GM12878 (cell line): ENCODE measurements at regions not wholly inside any gene's neighbourhood (a gene's known extent, or its start where the extent isn't known, plus 50 kb on each side); places are given as distances from the start of the nearest gene placed in this dataset.
A peak's percentile ranks its signal among the peaks of the same experiment; 100 is the strongest.
"Not testable (repeated sequence)": the region's sequence is repeated elsewhere in the genome, so short reads cannot be mapped to it uniquely, and the experiment has no call there.

Experiments
- ATAC-seq: fragments of 200-7000 bp; cut with Tn5 transposase; 3 replicates; pipeline ENCODE4 v1.9.1; 2020; ENCODE audit warnings: mild to moderate bottlenecking, moderate library complexity
- BruUV-seq: library from RNA; stranded (reverse); fragments of 400-500 nt; replicated peaks from 2 replicates; lab custom pipeline; 2021; lab: Mats Ljungman, UMichigan
- CTCF ChIA-PET: fragments of 300-600 bp; sonication (Branson Sonifier 250); formaldehyde crosslinking; extraction: SDS; loops from one replicate; lab custom pipeline; 2021; ENCODE audit warnings: inconsistent platforms; lab: Yijun Ruan, JAX
- POLR2A ChIA-PET: fragments of 350-600 bp; formaldehyde crosslinking; extraction: SDS; loops from one replicate; lab custom pipeline; 2021; ENCODE audit warnings: inconsistent platforms; lab: Charles Lee
- RAD21 ChIA-PET: fragments of 300-600 bp; sonication (Branson Sonifier 250); formaldehyde crosslinking; loops from one replicate; lab custom pipeline; 2023; ENCODE audit warnings: antibody characterized with exemption; ENCODE audit not compliant: unreplicated experiment; lab: Charles Lee
- SMC1A ChIA-PET: fragments of 300-600 bp; sonication (Branson Sonifier 250); formaldehyde crosslinking; loops from one replicate; lab custom pipeline; 2023; ENCODE audit not compliant: unreplicated experiment, uncharacterized antibody; lab: Charles Lee
- DNase-seq: peaks from one replicate; pipeline ENCODE4 v3.0.0-alpha.2; 2011; ENCODE audit warnings: low read depth, low spot score
- FAIRE-seq: peaks from 3 replicates; lab custom pipeline; 2011; peaks lifted over from hg19 to GRCh38; lab: Jason Lieb, UNC
- H2AFZ ChIP-seq: 2 replicates; pipeline ENCODE4 v1.6.0; 2011; ENCODE audit warnings: low read depth, low read length, control low read depth; ENCODE audit not compliant: control insufficient read depth
- H3K27ac ChIP-seq: 2 replicates; pipeline ENCODE4 v1.5.1; 2011; ENCODE audit warnings: control low read depth; ENCODE audit not compliant: control insufficient read depth, insufficient read depth
- H3K27me3 ChIP-seq, 2 experiments: replicated peaks in 1 of 2; 2 replicates each; pipeline versions ENCODE4 v1.6.0 to v1.6.1; 2011; ENCODE audit warnings: low read length in 1 of 2; ENCODE audit not compliant: control insufficient read depth in 2 of 2, insufficient read depth in 2 of 2
- H3K36me3 ChIP-seq, 2 experiments: 2 replicates each; pipeline ENCODE4 v1.5.1; 2011; ENCODE audit warnings: low read length in 1 of 2; ENCODE audit not compliant: control insufficient read depth in 2 of 2, insufficient read depth in 2 of 2
- H3K4me1 ChIP-seq: 2 replicates; pipeline ENCODE4 v1.6.1; 2011; ENCODE audit warnings: mild to moderate bottlenecking, low read length, moderate library complexity, mixed read lengths; ENCODE audit not compliant: control insufficient read depth, insufficient read depth
- H3K4me2 ChIP-seq: 2 replicates; pipeline ENCODE4 v1.6.0; 2011; ENCODE audit warnings: control low read depth; ENCODE audit not compliant: control insufficient read depth, insufficient read depth
- H3K4me3 ChIP-seq: fragments of 200-600 bp; sonication (generic); 2 replicates; pipeline ENCODE4 v1.5.1; 2016
- H3K79me2 ChIP-seq: 2 replicates; pipeline ENCODE4 v1.6.0; 2011; ENCODE audit warnings: low read length; ENCODE audit not compliant: control insufficient read depth, insufficient read depth
- H3K9ac ChIP-seq: 2 replicates; pipeline ENCODE4 v1.8.0; 2011; ENCODE audit warnings: low read length, control low read depth, mixed read lengths; ENCODE audit not compliant: control insufficient read depth, insufficient read depth
- H3K9me3 ChIP-seq: replicated peaks from 3 replicates; pipeline ENCODE4 v1.5.1; 2011; ENCODE audit warnings: mild to moderate bottlenecking, low read length; ENCODE audit not compliant: control insufficient read depth, insufficient read depth
- H4K20me1 ChIP-seq: 2 replicates; pipeline ENCODE4 v1.6.0; 2011; ENCODE audit not compliant: control insufficient read depth, insufficient read depth
- ATF7 ChIP-seq: fragments of 450-650 bp; IDR thresholded peaks from 2 replicates; pipeline ENCODE4 v1.6.1; 2016; ENCODE audit warnings: low read depth, mild to moderate bottlenecking
- CBX5 ChIP-seq: sonication (generic); IDR thresholded peaks from 2 replicates; pipeline ENCODE4 v1.6.1; 2016; ENCODE audit warnings: low read depth, moderate library complexity, mild to moderate bottlenecking, inconsistent platforms
- CEBPB ChIP-seq, 2 experiments: fragments of 150-350 bp in 1 of 2; IDR thresholded peaks; 2 replicates each; pipeline ENCODE4 v1.6.1; 2012 to 2014; ENCODE audit warnings: low read depth in 2 of 2, low read length in 2 of 2, borderline replicate concordance in 1 of 2, inconsistent platforms in 1 of 2
- FOXK2 ChIP-seq: fragments of 450-650 bp; IDR thresholded peaks from 2 replicates; pipeline ENCODE4 v1.6.1; 2017; ENCODE audit warnings: mild to moderate bottlenecking, moderate library complexity
- JUND ChIP-seq: IDR thresholded peaks from 2 replicates; pipeline ENCODE4 v1.6.1; 2012; ENCODE audit warnings: low read depth, mild to moderate bottlenecking, low read length, improper control_type of control experiment, moderate library complexity
- WGBS: methylation state at CpG from one replicate; pipeline ENCODE4 v1.1.6; 2016; ENCODE audit warnings: low lambda C conversion rate; ENCODE audit not compliant: insufficient replicate concordance, insufficient coverage; ENCODE audit errors: missing lambda C conversion rate; 5-methylcytosine and 5-hydroxymethylcytosine counted together
- in situ Hi-C: fragments of 300-500 bp; cut with MboI; formaldehyde crosslinking; loops from 9 replicates; pipeline ENCODE4 v1.14.3; 2018; ENCODE audit warnings: mixed read lengths
- intact Hi-C: fragments of 100-400 bp; cut with micrococcal nuclease; formaldehyde crosslinking; loops from one replicate; pipeline ENCODE4 v1.14.2; 2022; ENCODE audit not compliant: unreplicated experiment
- TF ChIP-seq, protein P1 (sequence below): IDR thresholded peaks from 2 replicates; pipeline ENCODE4 v1.6.1; 2011; ENCODE audit warnings: borderline replicate concordance, low read depth, mild to moderate bottlenecking, moderate library complexity, mixed read lengths, low read length; ENCODE audit not compliant: insufficient read depth; ENCODE audit errors: extremely low read length
- TF ChIP-seq, protein P2 (sequence below): IDR thresholded peaks from 2 replicates; pipeline ENCODE4 v1.6.1; 2012; ENCODE audit warnings: low read depth, low read length, improper control_type of control experiment
- TF ChIP-seq, protein P3 (sequence below): fragments of 450-650 bp; IDR thresholded peaks from 2 replicates; pipeline ENCODE4 v1.6.1; 2017; ENCODE audit warnings: low read depth, mild to moderate bottlenecking, moderate library complexity

DNA sequence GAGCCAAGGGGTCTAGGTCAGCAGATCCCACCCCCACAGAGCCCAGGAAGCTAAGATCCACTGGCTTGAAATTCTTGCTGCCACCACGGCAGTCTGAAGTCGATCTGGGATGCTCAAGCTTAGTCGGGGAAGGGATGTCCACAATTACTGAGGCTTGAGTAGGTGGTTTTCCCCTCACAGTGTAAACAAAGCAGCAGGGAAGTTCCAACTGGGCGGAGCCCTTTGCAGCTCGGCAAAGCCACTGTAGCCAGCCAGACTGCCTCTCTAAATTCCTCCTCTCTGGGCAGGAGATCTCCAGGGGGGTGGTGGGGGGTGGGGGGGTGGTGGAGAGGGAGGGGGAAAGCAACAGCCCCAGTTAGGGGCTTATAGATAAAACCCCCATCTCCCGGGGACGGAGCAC, 419.5 kb downstream of the NUP35 start:
- RAD21 ChIA-PET = no interaction called here
- Histone ChIP-seq H3K36me3 (no peaks in the 10 kb centered on the region), H3K27me3 (no peaks in the 10 kb centered on the region; a peak in 1 of 4 replicates), H3K79me2 (no peaks in the 10 kb centered on the region), H4K20me1 (no peaks in the 10 kb centered on the region), H2AFZ (peak overlapping the region; percentile 69), H3K9me3 (no peaks in the 10 kb centered on the region), H3K4me1 (peaks cover 6% of the 10 kb centered on the region), H3K27ac (no peak overlapping the region), H3K9ac (no peak overlapping the region), H3K4me3 (no peak overlapping the region), H3K4me2 (peak overlapping the region; percentile 33; the same call in 1 of the 2 replicates)
- WGBS = under 1% methylated on average over 7 of the region's 7 CpGs
- ATAC-seq = peak; percentile 99
- FAIRE-seq = peak; percentile 13
- SMC1A ChIA-PET = interaction anchor here (1.1 to 1.9 kb wide), 2 partner anchors 12 to 197 kb away, joined by 3 to 12 read pairs; no protein-coding TSS in a partner anchor
- BruUV-seq = no TSS peak
- CTCF ChIA-PET = no interaction called here
- in situ Hi-C loops (no loop called here), intact Hi-C loops (no loop called here)
- peak; percentile 24 for DNase-seq
- POLR2A ChIA-PET = no interaction called here
- TF ChIP-seq FOXK2 (0 out of 2 replicates have a peak, but pooled peaks have one; percentile 39), ATF7 (0 out of 2 replicates have a peak, but pooled peaks have one; percentile 19), CBX5 (no peak), CEBPB (IDR thresholded peaks at IDR 0.05; ENCODE audit: borderline replicate concordance in 1 of 2, low read depth in 2 of 2, low read length in 2 of 2) (no peak), JUND (no peak)
- TF ChIP-seq, protein P1, sequence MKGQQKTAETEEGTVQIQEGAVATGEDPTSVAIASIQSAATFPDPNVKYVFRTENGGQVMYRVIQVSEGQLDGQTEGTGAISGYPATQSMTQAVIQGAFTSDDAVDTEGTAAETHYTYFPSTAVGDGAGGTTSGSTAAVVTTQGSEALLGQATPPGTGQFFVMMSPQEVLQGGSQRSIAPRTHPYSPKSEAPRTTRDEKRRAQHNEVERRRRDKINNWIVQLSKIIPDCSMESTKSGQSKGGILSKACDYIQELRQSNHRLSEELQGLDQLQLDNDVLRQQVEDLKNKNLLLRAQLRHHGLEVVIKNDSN = no peak
- TF ChIP-seq, protein P2, sequence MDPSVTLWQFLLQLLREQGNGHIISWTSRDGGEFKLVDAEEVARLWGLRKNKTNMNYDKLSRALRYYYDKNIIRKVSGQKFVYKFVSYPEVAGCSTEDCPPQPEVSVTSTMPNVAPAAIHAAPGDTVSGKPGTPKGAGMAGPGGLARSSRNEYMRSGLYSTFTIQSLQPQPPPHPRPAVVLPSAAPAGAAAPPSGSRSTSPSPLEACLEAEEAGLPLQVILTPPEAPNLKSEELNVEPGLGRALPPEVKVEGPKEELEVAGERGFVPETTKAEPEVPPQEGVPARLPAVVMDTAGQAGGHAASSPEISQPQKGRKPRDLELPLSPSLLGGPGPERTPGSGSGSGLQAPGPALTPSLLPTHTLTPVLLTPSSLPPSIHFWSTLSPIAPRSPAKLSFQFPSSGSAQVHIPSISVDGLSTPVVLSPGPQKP = no peak
- TF ChIP-seq, protein P3, sequence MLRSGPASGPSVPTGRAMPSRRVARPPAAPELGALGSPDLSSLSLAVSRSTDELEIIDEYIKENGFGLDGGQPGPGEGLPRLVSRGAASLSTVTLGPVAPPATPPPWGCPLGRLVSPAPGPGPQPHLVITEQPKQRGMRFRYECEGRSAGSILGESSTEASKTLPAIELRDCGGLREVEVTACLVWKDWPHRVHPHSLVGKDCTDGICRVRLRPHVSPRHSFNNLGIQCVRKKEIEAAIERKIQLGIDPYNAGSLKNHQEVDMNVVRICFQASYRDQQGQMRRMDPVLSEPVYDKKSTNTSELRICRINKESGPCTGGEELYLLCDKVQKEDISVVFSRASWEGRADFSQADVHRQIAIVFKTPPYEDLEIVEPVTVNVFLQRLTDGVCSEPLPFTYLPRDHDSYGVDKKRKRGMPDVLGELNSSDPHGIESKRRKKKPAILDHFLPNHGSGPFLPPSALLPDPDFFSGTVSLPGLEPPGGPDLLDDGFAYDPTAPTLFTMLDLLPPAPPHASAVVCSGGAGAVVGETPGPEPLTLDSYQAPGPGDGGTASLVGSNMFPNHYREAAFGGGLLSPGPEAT = 0 out of 2 replicates have a peak, but pooled peaks have one; percentile 45

DNA sequence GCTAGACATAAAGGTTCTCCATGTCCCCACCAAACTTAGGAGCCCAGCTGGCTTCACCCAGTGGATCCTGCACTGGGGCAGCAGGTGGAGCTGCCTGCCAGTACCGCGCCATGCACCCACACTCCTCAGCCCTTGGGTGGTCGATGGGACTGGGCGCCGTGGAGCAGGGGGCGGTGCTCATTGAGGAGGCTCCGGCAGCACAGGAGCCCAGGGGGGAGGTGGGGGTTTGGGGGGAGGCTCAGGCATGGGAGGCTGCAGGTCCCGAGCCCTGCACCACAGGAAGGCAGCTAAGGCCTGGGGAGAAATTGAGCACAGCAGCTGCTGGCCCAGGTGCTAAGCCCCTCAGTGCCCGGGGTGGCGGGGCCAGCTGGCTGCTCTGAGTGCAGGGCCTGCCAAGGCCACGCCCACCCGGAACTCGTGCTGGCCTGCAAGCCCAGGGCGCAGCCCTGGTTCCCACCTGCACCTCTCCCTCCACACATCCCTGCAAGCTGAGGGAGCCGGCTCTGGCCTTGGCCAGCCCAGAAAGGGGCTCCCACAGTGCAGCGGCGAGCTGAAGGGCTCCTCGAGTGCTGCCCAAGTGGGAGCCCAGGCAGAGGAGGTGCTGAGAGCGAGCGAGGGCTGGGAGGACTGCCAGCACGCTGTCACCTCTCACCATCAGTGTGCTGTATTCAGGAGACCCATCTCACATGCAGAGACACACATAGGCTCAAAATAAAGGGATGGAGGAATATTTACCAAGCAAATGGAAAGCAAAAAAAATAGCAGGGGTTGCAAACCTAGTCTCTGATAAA, 422.5 kb downstream of the NUP35 start:
- H3K36me3 ChIP-seq, H3K9ac ChIP-seq, POLR2A ChIA-PET, H3K4me3 ChIP-seq, intact Hi-C loops, FAIRE-seq, H4K20me1 ChIP-seq, CTCF ChIA-PET, H3K4me1 ChIP-seq, H3K4me2 ChIP-seq, H3K79me2 ChIP-seq, H2AFZ ChIP-seq, in situ Hi-C loops, H3K9me3 ChIP-seq, ATAC-seq, H3K27me3 ChIP-seq, DNase-seq, H3K27ac ChIP-seq, BruUV-seq: not testable (repeated sequence)
- SMC1A ChIA-PET = interaction anchor here (0.9 kb wide), 1 partner anchor 52 kb away, joined by 3 read pairs; no protein-coding TSS in a partner anchor
- RAD21 ChIA-PET = interaction anchor here (0.6 to 0.7 kb wide), 2 partner anchors 17 to 1683 kb away, joined by 3 read pairs; no protein-coding TSS in a partner anchor
- 60% methylated on average over 18 of the region's 21 CpGs for WGBS
